HG03060 (cell line): ENCODE measurements at regions not wholly inside any gene's neighbourhood (a gene's known extent, or its start where the extent isn't known, plus 50 kb on each side); places are given as distances from the start of the nearest gene placed in this dataset.
"Not testable (repeated sequence)": the region's sequence is repeated elsewhere in the genome, so short reads cannot be mapped to it uniquely, and the experiment has no call there.

Source experiments
- ATAC-seq: cut with Tn5 transposase; IDR thresholded peaks from one replicate; pipeline ENCODE4 v1.9.1; 2021; ENCODE audit warnings: low read depth, moderate number of reproducible peaks; ENCODE audit not compliant: unreplicated experiment

DNA sequence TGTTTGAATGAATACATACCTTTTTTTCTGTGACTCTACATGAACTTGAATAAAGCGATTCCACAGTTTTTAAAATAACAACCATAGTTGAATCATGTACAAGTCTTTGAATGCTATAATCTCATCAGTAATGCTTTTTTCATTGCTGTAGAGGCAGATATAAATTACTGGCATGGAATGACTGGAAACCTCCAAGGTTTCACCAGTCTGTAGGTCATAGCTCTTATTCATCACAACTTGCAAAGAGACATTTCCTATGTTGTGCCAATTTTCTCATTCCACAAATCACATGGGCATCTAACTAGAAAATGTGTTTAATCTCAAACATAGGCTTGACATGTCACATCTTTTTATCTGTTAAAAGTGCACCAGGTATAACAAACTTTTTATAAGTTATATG is 407.1 kb upstream of the KCNMB2 start:
- ATAC-seq, result no peak

DNA sequence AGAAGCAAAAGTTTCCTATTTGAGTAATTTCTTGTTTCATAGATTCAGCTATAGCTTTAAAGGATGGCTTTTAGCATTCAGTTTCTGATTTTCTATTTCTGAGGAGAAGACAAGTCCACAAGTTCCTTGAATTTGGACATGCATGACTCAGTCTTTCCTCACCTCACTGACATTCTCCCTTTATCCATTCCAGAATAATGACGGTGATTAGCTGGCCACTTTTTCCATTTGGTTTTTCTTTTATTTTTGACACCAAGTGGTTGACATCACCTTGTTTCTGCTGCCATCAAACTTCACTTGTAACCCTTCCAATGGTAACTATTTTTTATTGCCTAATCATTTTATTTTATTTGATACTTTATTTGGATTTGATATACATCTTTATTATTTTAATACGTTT is 404.4 kb upstream of the KCNMB2 start:
- no peak for ATAC-seq

DNA sequence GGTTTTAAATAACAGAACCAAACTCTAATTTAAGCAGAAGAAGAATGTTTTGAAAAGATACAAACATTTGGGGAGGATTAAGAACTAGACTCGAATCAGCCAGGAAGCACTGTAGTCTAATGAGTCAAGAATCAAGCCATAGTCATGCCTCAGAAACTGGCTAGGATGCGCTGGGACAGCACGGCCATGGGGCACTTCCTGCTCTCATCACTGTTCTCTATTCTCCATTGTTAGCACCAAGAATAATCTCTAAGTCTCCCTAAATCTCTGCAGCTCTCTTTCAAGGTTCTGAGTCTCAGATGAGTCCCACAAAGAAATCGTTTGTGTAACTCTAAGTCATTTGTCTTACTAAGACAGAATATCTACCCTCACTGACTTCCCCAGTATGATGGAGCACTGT is 399.0 kb upstream of the KCNMB2 start:
- no peak for ATAC-seq

DNA sequence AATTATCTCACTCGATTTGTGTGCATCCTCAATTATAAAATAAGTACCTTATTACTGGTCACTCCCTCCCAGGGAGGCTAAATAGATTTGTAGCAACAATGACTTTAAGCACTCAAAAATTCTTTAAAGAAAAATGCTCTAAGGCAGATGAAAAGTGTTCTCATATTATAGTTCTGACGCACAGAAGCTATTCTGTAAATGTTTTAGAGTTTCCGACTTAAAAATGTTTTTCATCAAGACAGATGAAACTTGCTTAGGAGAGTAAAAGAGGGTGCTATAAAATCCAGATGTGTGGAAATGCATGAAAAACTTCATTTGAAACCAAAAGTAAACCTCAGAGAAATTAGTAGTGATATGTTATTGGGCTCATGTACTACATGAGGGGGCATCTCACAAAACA is 398.4 kb upstream of the KCNMB2 start:
- no peak for ATAC-seq

- no peak for ATAC-seq
Observed at GRCh38 chr3:178139116-178139515, 397.1 kb upstream of the KCNMB2 start.

- ATAC-seq, result no peak
Observed at GRCh38 chr3:178140531-178141304, 395.5 kb upstream of the KCNMB2 start.

DNA sequence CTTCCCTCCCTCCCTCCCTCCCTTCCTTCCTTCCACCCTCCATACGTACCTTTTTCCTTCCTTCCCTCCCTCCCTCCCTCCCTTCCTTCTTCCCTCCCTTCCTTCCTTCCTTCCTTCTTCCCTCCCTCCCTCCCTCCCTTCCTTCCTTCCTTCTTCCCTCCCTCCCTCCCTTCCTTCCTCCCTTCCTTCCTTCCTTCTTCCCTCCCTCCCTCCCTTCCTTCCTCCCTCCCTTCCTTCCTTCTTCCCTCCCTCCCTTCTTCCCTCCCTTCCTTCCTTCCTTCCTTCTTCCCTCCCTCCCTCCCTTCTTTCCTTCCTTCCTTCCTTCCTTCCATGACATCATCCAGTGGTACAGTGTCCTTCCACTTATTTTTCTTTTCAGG is 394.9 kb upstream of the KCNMB2 start:
- ATAC-seq, result not testable (repeated sequence)

- no peak for ATAC-seq
Observed at GRCh38 chr3:178146406-178146831, 389.8 kb upstream of the KCNMB2 start.

DNA sequence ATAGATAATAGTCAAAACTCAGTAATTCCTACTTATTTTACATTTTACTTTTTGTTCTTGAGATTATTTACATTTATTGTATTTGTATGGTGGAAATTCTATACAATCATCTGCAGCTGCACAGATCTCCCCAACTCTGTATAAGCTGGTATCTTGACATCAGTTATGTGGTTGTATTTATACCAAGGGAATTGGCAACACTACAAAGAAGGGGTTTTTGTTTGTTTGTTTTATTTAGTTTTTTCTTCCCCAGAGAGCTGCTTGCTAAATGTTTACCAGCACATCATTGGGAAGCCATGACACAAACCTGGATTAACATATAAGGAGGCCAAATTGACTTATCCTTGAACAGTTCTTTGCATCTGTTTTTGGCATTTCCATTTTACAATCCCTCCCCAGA is 389.2 kb upstream of the KCNMB2 start:
- no peak for ATAC-seq

DNA sequence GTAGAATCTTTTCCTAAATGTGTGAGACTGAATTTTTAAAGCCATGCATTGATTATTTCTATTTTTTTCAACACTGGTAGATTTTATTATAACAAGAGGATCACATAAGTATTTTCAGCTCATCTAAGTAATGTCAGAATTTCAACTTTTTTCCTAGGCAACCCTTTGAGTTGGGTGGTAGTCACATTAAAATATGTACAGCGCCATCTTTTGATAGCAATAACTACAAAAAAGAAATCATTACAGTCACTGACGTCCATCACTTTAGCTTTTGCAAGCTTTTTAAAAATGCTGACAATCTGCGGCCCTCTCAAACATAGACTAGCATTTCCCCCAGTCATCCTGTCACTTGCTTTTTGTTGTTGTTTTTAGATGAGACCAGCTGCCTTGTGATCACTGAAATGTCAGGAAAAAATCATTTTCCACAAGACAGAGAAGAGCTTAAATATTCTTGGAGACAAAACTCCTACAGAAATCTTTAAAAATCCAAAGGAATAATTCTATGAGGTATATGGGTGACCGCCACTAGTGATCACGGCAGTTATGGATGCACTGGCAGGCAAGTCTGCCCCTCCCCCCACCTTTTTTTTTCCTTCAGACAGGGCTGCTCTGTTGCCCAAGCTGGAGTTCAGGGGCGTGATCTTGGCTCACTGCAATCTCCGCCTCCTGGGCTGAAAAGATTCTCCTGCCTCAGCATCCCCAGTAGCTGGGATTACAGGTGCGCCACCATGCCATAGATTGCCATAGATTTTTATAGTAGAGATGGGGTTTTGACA is 384.0 kb upstream of the KCNMB2 start:
- no peak for ATAC-seq

- ATAC-seq, result no peak
Observed at GRCh38 chr3:178152988-178153387, 383.2 kb upstream of the KCNMB2 start.

DNA sequence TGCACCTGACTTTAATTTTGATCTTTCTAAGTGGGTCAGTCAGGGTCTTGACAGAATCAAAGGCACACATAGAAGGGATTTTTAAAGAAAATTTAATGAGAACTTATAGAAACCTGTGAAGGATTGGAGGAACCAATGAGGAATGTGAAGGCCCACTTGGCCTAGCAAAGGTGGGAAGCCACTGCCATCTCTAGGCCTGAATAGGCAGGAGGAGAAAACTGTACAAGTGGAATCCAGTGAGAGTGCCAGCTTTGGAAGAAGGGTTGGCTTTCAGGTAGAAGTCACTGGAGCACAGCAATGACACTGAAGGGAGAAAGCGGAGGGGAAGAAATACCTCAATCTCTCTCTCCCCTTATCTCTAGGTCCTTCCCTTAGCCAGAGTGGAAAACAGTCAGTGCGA is 380.7 kb upstream of the KCNMB2 start:
- ATAC-seq, result no peak

- ATAC-seq, result no peak
Observed at GRCh38 chr3:178156301-178156700, 379.9 kb upstream of the KCNMB2 start.

- no peak for ATAC-seq
Observed at GRCh38 chr3:178159691-178160220, 376.5 kb upstream of the KCNMB2 start.

- ATAC-seq, result no peak
Observed at GRCh38 chr3:178169421-178169820, 366.8 kb upstream of the KCNMB2 start.

GRCh38 chr3:178170698-178171535 is 365.3 kb upstream of the KCNMB2 start:
- ATAC-seq, result no peak

DNA sequence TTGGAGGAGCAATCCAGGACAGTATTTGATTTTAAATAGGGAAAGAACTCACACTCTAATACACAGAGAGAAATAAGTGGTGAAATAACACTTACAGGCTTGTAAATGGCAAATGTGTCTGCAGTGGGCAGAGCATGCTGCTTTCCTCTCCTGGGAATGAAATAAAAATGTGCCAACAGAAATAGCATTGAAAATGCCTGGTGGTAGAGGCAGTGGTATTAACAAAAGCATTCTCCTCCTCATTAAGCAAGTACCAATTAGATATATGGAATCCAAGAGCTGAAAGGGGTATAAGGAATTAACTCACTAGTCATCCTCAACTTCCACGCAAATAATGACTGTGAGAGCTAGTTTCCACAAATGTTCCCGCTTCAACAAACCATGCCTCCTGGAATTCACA is 364.1 kb upstream of the KCNMB2 start:
- no peak for ATAC-seq

GRCh38 chr3:178174201-178174915 is 361.9 kb upstream of the KCNMB2 start:
- ATAC-seq, result no peak

DNA sequence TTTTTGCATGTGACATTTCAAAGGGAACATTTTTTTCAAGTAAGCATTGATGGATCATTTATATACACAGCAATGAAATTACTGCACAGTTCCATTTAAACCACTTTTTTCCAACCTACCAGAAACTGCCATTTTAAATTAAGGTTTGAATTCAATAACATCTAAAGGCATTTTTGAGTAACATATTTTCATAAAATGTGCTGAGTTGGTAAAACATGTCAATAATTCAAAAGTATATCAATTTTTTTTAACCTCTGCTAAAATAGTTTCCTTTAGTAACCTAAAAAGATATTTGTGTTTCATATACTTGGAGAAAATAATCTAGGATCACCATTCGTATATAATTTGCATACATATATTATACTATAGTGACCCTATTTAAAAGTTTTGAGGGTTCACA is 355.1 kb upstream of the KCNMB2 start:
- ATAC-seq, result no peak

GRCh38 chr3:178181784-178182183 is 354.5 kb upstream of the KCNMB2 start:
- no peak for ATAC-seq
